ENCODE measurements at regions not wholly inside any gene's neighbourhood (a gene's known extent, or its start where the extent isn't known, plus 50 kb on each side); places are given as distances from the start of the nearest gene placed in this dataset.
"Not testable (repeated sequence)": the region's sequence is repeated elsewhere in the genome, so short reads cannot be mapped to it uniquely, and the experiment has no call there.

- ChIA-PET POLR2A (ENCODE audit: low non-redundant PET) (no interaction called here), CTCF (no interaction called here)
- no peaks in the 10 kb centered on the region for H3K27me3 ChIP-seq (replicated peaks; ENCODE audit: insufficient read depth, low read depth, low read length, poor library complexity)
These were observed 163.7 kb upstream of the NAMPT start for GRCh38 chr7:106448346-106448991.

DNA sequence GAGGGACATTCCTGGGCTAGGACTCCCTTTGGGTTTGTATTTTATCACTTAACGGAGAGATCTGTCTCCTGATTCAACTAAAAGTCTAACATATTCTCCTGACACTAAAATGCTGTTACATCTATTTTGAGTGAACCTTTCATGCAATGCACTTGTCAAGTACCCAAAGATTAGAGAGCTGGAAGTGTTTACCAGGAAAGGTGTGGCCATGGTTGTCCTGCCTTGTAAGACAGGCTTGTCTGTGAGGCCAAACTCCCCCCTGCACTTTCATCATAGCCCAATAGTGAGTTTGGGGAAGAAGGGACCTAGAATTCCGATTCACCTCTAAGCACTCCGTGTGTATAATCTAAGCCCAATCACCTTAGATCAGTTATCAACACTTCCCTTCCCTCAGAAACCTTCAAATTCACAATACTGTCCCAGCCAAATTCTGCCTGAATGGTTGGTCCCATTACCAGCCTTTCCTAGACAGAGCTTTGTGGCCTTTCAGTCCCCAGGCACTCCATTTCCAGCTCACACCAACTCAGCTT is 162.6 kb upstream of the NAMPT start:
- Histone ChIP-seq H3K27ac (ENCODE audit: low read depth, low read length, poor library complexity, severe bottlenecking) (no peak overlapping the region), H3K4me3 (ENCODE audit: low read depth, low read length, poor library complexity, severe bottlenecking) (no peak overlapping the region), H3K36me3 (ENCODE audit: insufficient read depth, low read length, poor library complexity, severe bottlenecking) (no peaks in the 10 kb centered on the region), H3K4me1 (ENCODE audit: insufficient read depth, low read length, poor library complexity, severe bottlenecking) (no peaks in the 10 kb centered on the region), H3K27me3 (replicated peaks; ENCODE audit: insufficient read depth, low read depth, low read length, poor library complexity) (no peaks in the 10 kb centered on the region), H3K9me3 (ENCODE audit: low read depth, low read length, poor library complexity, severe bottlenecking) (no peaks in the 10 kb centered on the region)
- no peak for DNase-seq (ENCODE audit: low spot score)
- no peak for TF ChIP-seq CTCF (conservative IDR thresholded peaks at IDR 0.05; ENCODE audit: low read depth, low read length)
- no peak for TF ChIP-seq EZH2 (IDR thresholded peaks at IDR 0.05; ENCODE audit: borderline replicate concordance, low read depth, low read length, poor library complexity, severe bottlenecking)
- CTCF ChIA-PET, result no interaction called here
- no TSS peak for BruUV-seq (replicated peaks)
- POLR2A ChIA-PET (ENCODE audit: low non-redundant PET), result no interaction called here
- intact Hi-C loops (cut with micrococcal nuclease; ENCODE audit: unreplicated experiment), result no loop called here

More at GRCh38 chr7:106448346-106448991, 163.7 kb upstream of the NAMPT start:
- TF ChIP-seq EZH2 (IDR thresholded peaks at IDR 0.05; ENCODE audit: borderline replicate concordance, low read depth, low read length, poor library complexity, severe bottlenecking) (no peak), CTCF (conservative IDR thresholded peaks at IDR 0.05; ENCODE audit: low read depth, low read length) (no peak)
- DNase-seq (ENCODE audit: low spot score), result no peak
- Histone ChIP-seq H3K36me3 (ENCODE audit: insufficient read depth, low read length, poor library complexity, severe bottlenecking) (no peaks in the 10 kb centered on the region), H3K27ac (ENCODE audit: low read depth, low read length, poor library complexity, severe bottlenecking) (no peak overlapping the region), H3K9me3 (ENCODE audit: low read depth, low read length, poor library complexity, severe bottlenecking) (peaks cover 7% of the 10 kb centered on the region), H3K4me3 (ENCODE audit: low read depth, low read length, poor library complexity, severe bottlenecking) (no peak overlapping the region), H3K4me1 (ENCODE audit: insufficient read depth, low read length, poor library complexity, severe bottlenecking) (no peaks in the 10 kb centered on the region)
- BruUV-seq (replicated peaks), result no TSS peak
- intact Hi-C loops (cut with micrococcal nuclease; ENCODE audit: unreplicated experiment), result no loop called here

DNA sequence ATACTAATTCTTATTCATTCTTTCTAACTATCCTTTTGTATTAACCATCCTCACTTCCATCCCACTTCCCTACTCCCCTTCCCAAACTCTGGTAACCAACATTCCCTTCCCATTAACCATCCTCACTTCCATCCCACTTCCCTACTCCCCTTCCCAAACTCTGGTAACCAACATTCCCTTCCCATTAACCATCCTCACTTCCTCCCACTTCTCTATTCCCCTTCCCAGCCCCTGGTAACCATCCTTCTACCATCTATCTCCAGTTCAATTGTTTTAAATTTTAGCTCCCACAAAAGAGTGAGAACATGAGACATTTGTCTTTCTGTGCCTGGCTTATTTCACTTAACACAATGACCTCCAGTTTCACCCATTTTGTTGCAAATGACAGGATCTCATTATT is 160.6 kb upstream of the NAMPT start:
- intact Hi-C loops (cut with micrococcal nuclease; ENCODE audit: unreplicated experiment); H3K27me3 ChIP-seq (replicated peaks; ENCODE audit: insufficient read depth, low read depth, low read length, poor library complexity); H3K4me3 ChIP-seq (ENCODE audit: low read depth, low read length, poor library complexity, severe bottlenecking); H3K27ac ChIP-seq (ENCODE audit: low read depth, low read length, poor library complexity, severe bottlenecking); BruUV-seq (replicated peaks); H3K36me3 ChIP-seq (ENCODE audit: insufficient read depth, low read length, poor library complexity, severe bottlenecking); POLR2A ChIA-PET (ENCODE audit: low non-redundant PET); DNase-seq (ENCODE audit: low spot score); CTCF ChIA-PET; H3K4me1 ChIP-seq (ENCODE audit: insufficient read depth, low read length, poor library complexity, severe bottlenecking); H3K9me3 ChIP-seq (ENCODE audit: low read depth, low read length, poor library complexity, severe bottlenecking): not testable (repeated sequence)

Data from A673 (cell line).